OCI-LY7 (cell line): ENCODE measurements at regions not wholly inside any gene's neighbourhood (a gene's known extent, or its start where the extent isn't known, plus 50 kb on each side); places are given as distances from the start of the nearest gene placed in this dataset.

Source experiments
- CTCF ChIP-seq: fragments of 200-600 bp; sonication (generic); conservative IDR thresholded peaks from 2 replicates; pipeline ENCODE4 v1.5.1; 2014; ENCODE audit warnings: mild to moderate bottlenecking, antibody characterized with exemption, low read length, moderate library complexity, mixed read lengths
- EZH2phosphoT487 ChIP-seq: fragments of 200-600 bp; sonication (generic); IDR thresholded peaks from 2 replicates; pipeline ENCODE4 v1.6.1; 2018; ENCODE audit warnings: low read depth, borderline replicate concordance, mild to moderate bottlenecking, mixed run types, antibody characterized with exemption, low read length, moderate library complexity, mixed read lengths

- TF ChIP-seq CTCF (no peak), EZH2phosphoT487 (no peak)
Observed at GRCh38 chr12:77294016-77294415, 228.6 kb upstream of the E2F7 start.
